Left ventricle myocardium inferior (tissue), 1 donor: ENCODE measurements at regions not wholly inside any gene's neighbourhood (a gene's known extent, or its start where the extent isn't known, plus 50 kb on each side); places are given as distances from the start of the nearest gene placed in this dataset.

Experiments used
- DNase-seq: peaks from one replicate; pipeline ENCODE4 v3.0.0-alpha.2; 2020
- H3K27ac ChIP-seq: fragments of 200-600 bp; replicated peaks from 2 replicates; pipeline ENCODE4 v1.8.0; 2021
- H3K27me3 ChIP-seq: fragments of 200-600 bp; 2 replicates; pipeline ENCODE4 v1.8.0; 2021; ENCODE audit warnings: low read depth
- H3K36me3 ChIP-seq: fragments of 200-600 bp; 2 replicates; pipeline ENCODE4 v1.8.0; 2021
- H3K4me1 ChIP-seq: fragments of 200-600 bp; 2 replicates; pipeline ENCODE4 v1.8.0; 2021
- H3K4me3 ChIP-seq: fragments of 200-600 bp; 2 replicates; pipeline ENCODE4 v1.8.0; 2021; ENCODE audit warnings: mild to moderate bottlenecking, moderate library complexity
- H3K9me3 ChIP-seq: fragments of 200-600 bp; replicated peaks from 2 replicates; pipeline ENCODE4 v1.8.0; 2021
- CTCF ChIP-seq: fragments of 200-600 bp; IDR thresholded peaks from 2 replicates; pipeline ENCODE4 v1.8.0; 2021; ENCODE audit warnings: antibody characterized with exemption, mild to moderate bottlenecking, borderline replicate concordance
- intact Hi-C: fragments of 100-400 bp; cut with micrococcal nuclease; formaldehyde crosslinking; loops from one replicate; pipeline ENCODE4 v1.11.0; 2022
- donor health status: DM: no; HTN: yes; CAD: no; lungs with severe emphysema.

- H3K27ac ChIP-seq: no peak overlapping the region
- no peaks in the 10 kb centered on the region for H3K27me3 ChIP-seq
- no peak overlapping the region for H3K4me3 ChIP-seq
- no peak for TF ChIP-seq CTCF
- peaks cover 18% of the 10 kb centered on the region for H3K9me3 ChIP-seq
- no peaks in the 10 kb centered on the region for H3K4me1 ChIP-seq
- no peaks in the 10 kb centered on the region for H3K36me3 ChIP-seq
- intact Hi-C loops: no loop called here
- DNase-seq: no peak
These were observed 243.1 kb upstream of the FANCL start for GRCh38 chr2:58484221-58484620.

GRCh38 chr2:58483307-58483706 lies 242.2 kb upstream of the FANCL start:
- peaks cover 18% of the 10 kb centered on the region for H3K9me3 ChIP-seq
- no peak overlapping the region for H3K27ac ChIP-seq
- TF ChIP-seq CTCF: no peak
- H3K4me3 ChIP-seq: no peak overlapping the region
- no peak for DNase-seq
- no peaks in the 10 kb centered on the region for H3K4me1 ChIP-seq
- intact Hi-C loops: no loop called here
- H3K27me3 ChIP-seq: no peaks in the 10 kb centered on the region
- H3K36me3 ChIP-seq: no peaks in the 10 kb centered on the region

- no peaks in the 10 kb centered on the region for H3K27me3 ChIP-seq
- no peak overlapping the region for H3K27ac ChIP-seq
- TF ChIP-seq CTCF: no peak
- no peak overlapping the region for H3K4me3 ChIP-seq
- no peak for DNase-seq
- intact Hi-C loops: no loop called here
- no peaks in the 10 kb centered on the region for H3K36me3 ChIP-seq
- H3K9me3 ChIP-seq: peaks cover 3% of the 10 kb centered on the region
- H3K4me1 ChIP-seq: no peaks in the 10 kb centered on the region
These were observed 240.5 kb upstream of the FANCL start for GRCh38 chr2:58481670-58482069.

- intact Hi-C loops: no loop called here
- Histone ChIP-seq H3K36me3 (no peaks in the 10 kb centered on the region), H3K27me3 (no peaks in the 10 kb centered on the region), H3K9me3 (no peaks in the 10 kb centered on the region), H3K27ac (no peak overlapping the region), H3K4me1 (no peaks in the 10 kb centered on the region), H3K4me3 (no peak overlapping the region)
- no peak for TF ChIP-seq CTCF
- DNase-seq: no peak
These were observed 239.0 kb upstream of the FANCL start for GRCh38 chr2:58480141-58480540.

GRCh38 chr2:58479535-58480140 lies 238.5 kb upstream of the FANCL start:
- Histone ChIP-seq H3K4me3 (no peak overlapping the region), H3K27me3 (no peaks in the 10 kb centered on the region), H3K27ac (no peak overlapping the region), H3K4me1 (no peaks in the 10 kb centered on the region), H3K36me3 (no peaks in the 10 kb centered on the region), H3K9me3 (no peaks in the 10 kb centered on the region)
- DNase-seq: no peak
- intact Hi-C loops: no loop called here
- no peak for TF ChIP-seq CTCF

- H3K4me1 ChIP-seq: no peaks in the 10 kb centered on the region
- no peaks in the 10 kb centered on the region for H3K36me3 ChIP-seq
- TF ChIP-seq CTCF: no peak
- H3K27ac ChIP-seq: no peak overlapping the region
- intact Hi-C loops: no loop called here
- no peak for DNase-seq
- H3K9me3 ChIP-seq: no peaks in the 10 kb centered on the region
- H3K4me3 ChIP-seq: no peak overlapping the region
- no peaks in the 10 kb centered on the region for H3K27me3 ChIP-seq
These were observed 235.4 kb upstream of the FANCL start for GRCh38 chr2:58476556-58476955.
